Effector memory CD4-positive, alpha-beta T cell (primary cell): ENCODE measurements at regions not wholly inside any gene's neighbourhood (a gene's known extent, or its start where the extent isn't known, plus 50 kb on each side); places are given as distances from the start of the nearest gene placed in this dataset.
"Not testable (repeated sequence)": the region's sequence is repeated elsewhere in the genome, so short reads cannot be mapped to it uniquely, and the experiment has no call there.

Source experiments
- DNase-seq, 3 donors: peaks; one replicate each; pipeline ENCODE4 v3.0.0-alpha.2; 2020
- H3K27ac ChIP-seq: 2 replicates; pipeline ENCODE4 v1.7.0; 2013; ENCODE audit warnings: mild to moderate bottlenecking, low read length, moderate library complexity; ENCODE audit not compliant: insufficient read depth, poor library complexity, severe bottlenecking
- H3K27me3 ChIP-seq: replicated peaks from 2 replicates; pipeline ENCODE4 v1.7.0; 2013; ENCODE audit warnings: mild to moderate bottlenecking, low read length; ENCODE audit not compliant: insufficient read depth, control insufficient read depth, poor library complexity, severe bottlenecking
- H3K36me3 ChIP-seq: 2 replicates; pipeline ENCODE4 v1.7.0; 2013; ENCODE audit warnings: mild to moderate bottlenecking, low read length, moderate library complexity; ENCODE audit not compliant: control insufficient read depth, insufficient read depth
- H3K4me1 ChIP-seq: 2 replicates; pipeline ENCODE4 v1.7.0; 2013; ENCODE audit warnings: low read length, mild to moderate bottlenecking; ENCODE audit not compliant: control insufficient read depth, insufficient read depth, poor library complexity, severe bottlenecking
- H3K4me3 ChIP-seq: 2 replicates; pipeline ENCODE4 v1.7.0; 2013; ENCODE audit warnings: low read length, low read depth, mild to moderate bottlenecking; ENCODE audit not compliant: insufficient read depth, poor library complexity, severe bottlenecking
- H3K9me3 ChIP-seq: 2 replicates; pipeline ENCODE4 v1.7.0; 2013; ENCODE audit warnings: mild to moderate bottlenecking, low read length, moderate library complexity; ENCODE audit not compliant: control insufficient read depth

- not testable (repeated sequence) for H3K27ac ChIP-seq, H3K4me3 ChIP-seq, H3K9me3 ChIP-seq, H3K36me3 ChIP-seq, DNase-seq, H3K4me1 ChIP-seq, H3K27me3 ChIP-seq
These were observed 180.7 kb downstream of the ZNF37A start for GRCh38 chr10:38274879-38275278.

GRCh38 chr10:38292560-38292959, 198.4 kb downstream of the ZNF37A start:
- H3K4me3 ChIP-seq, DNase-seq, H3K27ac ChIP-seq, H3K36me3 ChIP-seq, H3K9me3 ChIP-seq, H3K4me1 ChIP-seq, H3K27me3 ChIP-seq: not testable (repeated sequence)

- not testable (repeated sequence) for H3K27me3 ChIP-seq, H3K36me3 ChIP-seq, H3K4me1 ChIP-seq, DNase-seq, H3K4me3 ChIP-seq, H3K27ac ChIP-seq, H3K9me3 ChIP-seq
These were observed 216.0 kb downstream of the ZNF37A start for GRCh38 chr10:38310111-38310510.

- H3K9me3 ChIP-seq, H3K36me3 ChIP-seq, DNase-seq, H3K4me1 ChIP-seq, H3K4me3 ChIP-seq, H3K27ac ChIP-seq, H3K27me3 ChIP-seq: not testable (repeated sequence)
These were observed 221.1 kb downstream of the ZNF37A start for GRCh38 chr10:38315090-38315805.

- not testable (repeated sequence) for H3K4me1 ChIP-seq, DNase-seq, H3K27ac ChIP-seq, H3K27me3 ChIP-seq, H3K9me3 ChIP-seq, H3K36me3 ChIP-seq, H3K4me3 ChIP-seq
These were observed 227.3 kb downstream of the ZNF37A start for GRCh38 chr10:38321393-38321792.

GRCh38 chr10:38330306-38330705, 236.2 kb downstream of the ZNF37A start:
- DNase-seq, H3K9me3 ChIP-seq, H3K27me3 ChIP-seq, H3K4me1 ChIP-seq, H3K36me3 ChIP-seq, H3K4me3 ChIP-seq, H3K27ac ChIP-seq: not testable (repeated sequence)

- not testable (repeated sequence) for H3K27ac ChIP-seq, H3K36me3 ChIP-seq, H3K27me3 ChIP-seq, DNase-seq, H3K4me3 ChIP-seq, H3K9me3 ChIP-seq, H3K4me1 ChIP-seq
These were observed 237.0 kb downstream of the ZNF37A start for GRCh38 chr10:38331106-38331505.

- not testable (repeated sequence) for H3K27me3 ChIP-seq, H3K36me3 ChIP-seq, DNase-seq, H3K27ac ChIP-seq, H3K4me1 ChIP-seq, H3K4me3 ChIP-seq, H3K9me3 ChIP-seq
These were observed 239.6 kb downstream of the ZNF37A start for GRCh38 chr10:38333699-38334098.

- not testable (repeated sequence) for H3K9me3 ChIP-seq, H3K27ac ChIP-seq, DNase-seq, H3K4me3 ChIP-seq, H3K27me3 ChIP-seq, H3K36me3 ChIP-seq, H3K4me1 ChIP-seq
These were observed 256.5 kb downstream of the ZNF37A start for GRCh38 chr10:38350645-38351044.

- H3K36me3 ChIP-seq, H3K27me3 ChIP-seq, H3K27ac ChIP-seq, H3K4me1 ChIP-seq, H3K9me3 ChIP-seq, DNase-seq, H3K4me3 ChIP-seq: not testable (repeated sequence)
These were observed 260.3 kb downstream of the ZNF37A start for GRCh38 chr10:38354410-38354809.
